PC-3 (cell line): ENCODE measurements at regions not wholly inside any gene's neighbourhood (a gene's known extent, or its start where the extent isn't known, plus 50 kb on each side); places are given as distances from the start of the nearest gene placed in this dataset.
A peak's percentile ranks its signal among the peaks of the same experiment; 100 is the strongest.

ENCODE experiments used
- ATAC-seq: fragments of 200-7000 bp; cut with Tn5 transposase; 2 replicates; pipeline ENCODE4 v1.9.1; 2020; ENCODE audit warnings: mild to moderate bottlenecking, moderate library complexity
- BruUV-seq: library from RNA; stranded (reverse); fragments of 400-500 nt; replicated peaks from 2 replicates; lab custom pipeline; 2021; lab: Mats Ljungman, UMichigan
- CTCF ChIA-PET: fragments of 300-600 bp; sonication (Branson Sonifier 250); formaldehyde crosslinking; loops from one replicate; lab custom pipeline; 2022; ENCODE audit warnings: antibody characterized with exemption; lab: Charles Lee
- POLR2A ChIA-PET: fragments of 300-600 bp; sonication (Branson Sonifier 250); formaldehyde crosslinking; loops from one replicate; lab custom pipeline; 2022; ENCODE audit warnings: antibody characterized with exemption; ENCODE audit not compliant: unreplicated experiment; lab: Charles Lee
- DNase-seq: peaks from one replicate; pipeline ENCODE4 v3.0.0-alpha.2; 2015
- H2AFZ ChIP-seq: fragments of 300-600 bp; sonication (generic); 2 replicates; pipeline ENCODE4 v1.6.0; 2016; ENCODE audit warnings: antibody characterized with exemption, low read length
- H3F3A ChIP-seq: fragments of 300-600 bp; sonication (generic); one replicate; pipeline ENCODE4 v1.6.0; 2017; ENCODE audit warnings: antibody characterized with exemption, low read length, control low read depth, mild to moderate bottlenecking; ENCODE audit not compliant: unreplicated experiment
- H3K27ac ChIP-seq: fragments of 300-600 bp; sonication (generic); 2 replicates; pipeline ENCODE4 v1.5.1; 2016; ENCODE audit warnings: mild to moderate bottlenecking, low read length
- H3K27me3 ChIP-seq: fragments of 300-600 bp; sonication (generic); 2 replicates; pipeline ENCODE4 v1.6.1; 2016; ENCODE audit warnings: low read length, mixed read lengths
- H3K36me3 ChIP-seq: fragments of 300-600 bp; sonication (generic); 2 replicates; pipeline ENCODE4 v1.6.1; 2016; ENCODE audit warnings: low read depth, mixed run types, low read length, mixed read lengths
- H3K4me1 ChIP-seq: fragments of 300-600 bp; sonication (generic); 2 replicates; pipeline ENCODE4 v1.5.1; 2016; ENCODE audit warnings: low read length; ENCODE audit not compliant: insufficient read depth
- H3K4me2 ChIP-seq: fragments of 300-600 bp; sonication (generic); 2 replicates; pipeline ENCODE4 v1.6.0; 2016; ENCODE audit warnings: low read length
- H3K4me3 ChIP-seq: fragments of 300-600 bp; sonication (generic); 2 replicates; pipeline ENCODE4 v1.5.1; 2016; ENCODE audit warnings: mild to moderate bottlenecking, low read length, mixed read lengths
- H3K79me2 ChIP-seq: fragments of 300-600 bp; sonication (generic); 2 replicates; pipeline ENCODE4 v1.6.1; 2017; ENCODE audit warnings: low read length, mixed read lengths
- H3K9ac ChIP-seq: fragments of 300-600 bp; sonication (generic); 2 replicates; pipeline ENCODE4 v1.6.0; 2016; ENCODE audit warnings: mild to moderate bottlenecking, low read length
- H3K9me2 ChIP-seq: fragments of 300-600 bp; sonication (generic); replicated peaks from 2 replicates; pipeline ENCODE4 v1.6.1; 2016; ENCODE audit warnings: mixed run types, low read length, mixed read lengths
- H3K9me3 ChIP-seq: fragments of 300-600 bp; sonication (generic); 2 replicates; pipeline ENCODE4 v1.6.1; 2016; ENCODE audit warnings: low read length, mixed read lengths
- H4K20me1 ChIP-seq: fragments of 300-600 bp; sonication (generic); 2 replicates; pipeline ENCODE4 v1.6.1; 2016; ENCODE audit warnings: low read length, mixed read lengths
- CTCF ChIP-seq: fragments of 300-600 bp; sonication (generic); conservative IDR thresholded peaks from 2 replicates; pipeline ENCODE4 v1.5.1; 2017; ENCODE audit warnings: antibody characterized with exemption, low read depth, mild to moderate bottlenecking, low read length
- EZH2 ChIP-seq: fragments of 300-600 bp; sonication (generic); IDR thresholded peaks from one replicate; pipeline ENCODE4 v1.6.1; 2017; ENCODE audit warnings: antibody characterized with exemption, mild to moderate bottlenecking, low read length; ENCODE audit not compliant: unreplicated experiment
- EZH2phosphoT487 ChIP-seq: fragments of 300-600 bp; sonication (generic); IDR thresholded peaks from 2 replicates; pipeline ENCODE4 v1.6.1; 2018; ENCODE audit warnings: mild to moderate bottlenecking, antibody characterized with exemption, low read length, borderline replicate concordance
- intact Hi-C: fragments of 100-400 bp; cut with micrococcal nuclease; formaldehyde crosslinking; loops from 2 replicates; pipeline ENCODE4 v1.9.0; 2023

DNA sequence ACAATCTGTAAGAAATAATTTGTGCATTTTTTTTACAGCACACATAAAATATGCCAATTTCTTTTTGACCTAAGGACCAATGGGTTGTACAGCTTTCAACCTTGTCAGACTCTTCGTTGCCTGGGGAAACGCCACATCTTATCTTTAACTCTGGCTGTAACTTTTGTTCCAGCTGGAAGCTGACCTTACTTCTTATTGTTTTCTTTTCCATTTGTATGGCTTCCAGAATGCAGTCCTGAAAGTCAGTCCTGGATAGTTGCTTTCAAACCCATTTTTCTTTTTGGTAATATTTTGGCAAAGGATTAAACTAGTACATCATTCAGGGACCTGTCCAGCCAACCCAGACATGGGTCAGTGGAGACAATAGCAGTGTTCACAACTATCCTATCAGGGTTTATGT lies 686.5 kb upstream of the CDH2 start:
- no peak overlapping the region for H3K27ac ChIP-seq
- no peak overlapping the region for H3K4me3 ChIP-seq
- no peak overlapping the region for H3K4me2 ChIP-seq
- ChIA-PET CTCF (no interaction called here), POLR2A (no interaction called here)
- H3K9me2 ChIP-seq = no peaks in the 10 kb centered on the region
- no peak for DNase-seq
- H3K4me1 ChIP-seq = no peaks in the 10 kb centered on the region
- H3K79me2 ChIP-seq = no peaks in the 10 kb centered on the region
- no peaks in the 10 kb centered on the region for H3K9me3 ChIP-seq
- no peaks in the 10 kb centered on the region for H3K36me3 ChIP-seq
- H3K9ac ChIP-seq = no peak overlapping the region
- no peaks in the 10 kb centered on the region for H3F3A ChIP-seq
- H2AFZ ChIP-seq = no peak overlapping the region
- no peaks in the 10 kb centered on the region for H4K20me1 ChIP-seq
- intact Hi-C loops = no loop called here
- ATAC-seq = no peak
- no TSS peak for BruUV-seq
- TF ChIP-seq EZH2 (no peak), CTCF (no peak), EZH2phosphoT487 (no peak)
- no peaks in the 10 kb centered on the region for H3K27me3 ChIP-seq

DNA sequence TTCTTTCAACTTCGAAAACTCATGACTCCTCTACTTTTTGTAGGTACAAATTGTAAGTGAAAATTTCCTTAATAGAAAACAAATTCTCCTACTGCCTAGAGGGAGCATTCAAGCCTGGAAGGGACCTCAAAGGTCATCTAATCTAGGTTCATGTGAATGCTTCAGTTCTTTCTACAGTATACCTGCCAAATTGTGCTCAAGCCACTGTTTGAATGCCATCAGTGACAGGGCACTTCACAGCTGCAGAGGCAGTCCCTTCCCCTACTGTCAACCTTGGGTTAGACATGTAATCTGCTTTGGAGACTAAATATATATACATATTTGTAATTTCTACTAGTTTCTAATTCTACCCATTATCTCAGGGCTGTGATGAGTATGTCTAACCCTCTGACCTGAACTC lies 681.3 kb upstream of the CDH2 start:
- ATAC-seq (no peak), DNase-seq (no peak)
- Histone ChIP-seq H3K4me1 (peaks cover 15% of the 10 kb centered on the region; the same call in 1 of the 2 replicates), H3K4me2 (no peak overlapping the region), H3F3A (no peaks in the 10 kb centered on the region), H2AFZ (no peak overlapping the region), H3K9me2 (no peaks in the 10 kb centered on the region), H3K9me3 (no peaks in the 10 kb centered on the region), H4K20me1 (no peaks in the 10 kb centered on the region), H3K27ac (no peak overlapping the region), H3K79me2 (no peaks in the 10 kb centered on the region), H3K4me3 (no peak overlapping the region), H3K36me3 (no peaks in the 10 kb centered on the region), H3K9ac (no peak overlapping the region), H3K27me3 (no peaks in the 10 kb centered on the region)
- ChIA-PET POLR2A (no interaction called here), CTCF (no interaction called here)
- TF ChIP-seq EZH2 (no peak), CTCF (no peak), EZH2phosphoT487 (no peak)
- no TSS peak for BruUV-seq
- intact Hi-C loops = no loop called here

GRCh38 chr18:28855989-28856388 lies 679.1 kb upstream of the CDH2 start:
- no TSS peak for BruUV-seq

More at GRCh38 chr18:28855989-28856388, 679.1 kb upstream of the CDH2 start:
- no peak overlapping the region for H2AFZ ChIP-seq
- H3K36me3 ChIP-seq = no peaks in the 10 kb centered on the region
- TF ChIP-seq EZH2phosphoT487 (no peak), EZH2 (no peak), CTCF (no peak)
- no peaks in the 10 kb centered on the region for H3K9me3 ChIP-seq
- H3K4me2 ChIP-seq = no peak overlapping the region
- POLR2A ChIA-PET = no interaction called here
- ATAC-seq (0 out of 2 replicates have a peak, but pooled peaks have one; percentile 31), DNase-seq (peak; percentile 46)
- H3K79me2 ChIP-seq = no peaks in the 10 kb centered on the region
- no peaks in the 10 kb centered on the region for H4K20me1 ChIP-seq
- H3K4me1 ChIP-seq = peaks cover 15% of the 10 kb centered on the region; the same call in 1 of the 2 replicates
- H3K27ac ChIP-seq = no peak overlapping the region
- H3K4me3 ChIP-seq = no peak overlapping the region
- intact Hi-C loops = no loop called here
- H3F3A ChIP-seq = no peaks in the 10 kb centered on the region
- CTCF ChIA-PET = no interaction called here
- no peaks in the 10 kb centered on the region for H3K27me3 ChIP-seq
- no peak overlapping the region for H3K9ac ChIP-seq
- H3K9me2 ChIP-seq = no peaks in the 10 kb centered on the region
